ENCODE measurements at regions not wholly inside any gene's neighbourhood (a gene's known extent, or its start where the extent isn't known, plus 50 kb on each side); places are given as distances from the start of the nearest gene placed in this dataset.

DNA sequence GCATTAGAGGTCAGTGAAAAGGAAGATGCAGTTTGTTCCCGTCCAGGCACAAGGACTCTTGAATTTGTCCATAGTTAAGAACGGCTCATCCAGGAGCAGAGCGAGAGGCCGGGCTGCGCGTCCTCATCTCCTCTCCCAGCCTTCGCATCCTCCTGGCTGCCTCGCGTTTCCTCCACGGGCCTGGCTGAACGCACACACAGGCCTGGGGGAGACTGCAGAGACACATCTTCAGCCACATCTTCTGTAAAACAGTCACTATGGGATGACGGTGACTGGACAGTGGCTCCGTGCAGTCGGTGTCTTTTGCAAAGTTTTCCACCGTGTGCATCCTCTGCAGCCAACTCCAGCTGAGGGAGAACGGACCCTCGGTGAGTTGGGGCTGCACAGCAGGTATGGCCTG lies 89.7 kb downstream of the PSMG1 start:
- TF ChIP-seq CTCF (IDR thresholded peaks at IDR 0.05) (no peak), POLR2A (IDR thresholded peaks at IDR 0.05) (no peak)
